ENCODE measurements at regions not wholly inside any gene's neighbourhood (a gene's known extent, or its start where the extent isn't known, plus 50 kb on each side); places are given as distances from the start of the nearest gene placed in this dataset.

DNA sequence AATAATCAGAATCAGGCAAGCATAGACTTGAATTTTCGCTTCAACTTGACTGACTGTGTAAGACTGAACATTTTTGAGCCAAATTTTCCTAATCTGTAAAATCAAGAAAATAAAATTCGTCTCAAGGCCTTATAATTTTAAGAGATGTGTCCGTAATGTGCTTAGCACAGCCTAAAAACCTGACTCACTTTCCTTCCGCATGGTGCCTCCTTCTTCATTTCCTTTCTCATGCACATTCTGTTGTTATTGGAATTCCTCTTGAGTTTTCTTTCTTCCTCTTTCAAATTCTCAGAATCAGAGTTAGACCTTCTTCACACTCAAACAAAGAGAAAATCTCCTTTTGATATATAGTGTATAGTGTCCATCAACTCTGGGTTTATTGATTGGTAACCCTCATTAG, 208.9 kb upstream of the SLIT2 start:
- TF ChIP-seq CTCF (IDR thresholded peaks at IDR 0.05) (no peak), POLR2A (IDR thresholded peaks at IDR 0.05) (no peak)

All from adrenal gland (tissue), 5 donors.